ENCODE measurements at regions not wholly inside any gene's neighbourhood (a gene's known extent, or its start where the extent isn't known, plus 50 kb on each side); places are given as distances from the start of the nearest gene placed in this dataset.
"Not testable (repeated sequence)": the region's sequence is repeated elsewhere in the genome, so short reads cannot be mapped to it uniquely, and the experiment has no call there.

- ChIA-PET POLR2A (no interaction called here), CTCF (interaction anchor here (0.7 kb wide), 1 partner anchor 56 kb away, joined by 5 read pairs; no protein-coding TSS in a partner anchor)
- no TSS peak for BruUV-seq (replicated peaks)
- Histone ChIP-seq H3K27me3 (ENCODE audit: control insufficient read depth, insufficient read depth, low read length) (no peaks in the 10 kb centered on the region), H3K36me3 (ENCODE audit: control insufficient read depth, insufficient read depth, low read length) (no peaks in the 10 kb centered on the region), H3K9me3 (ENCODE audit: control insufficient read depth, insufficient read depth, low read depth, low read length) (no peaks in the 10 kb centered on the region; the same call in 1 of the 2 replicates), H3K27ac (ENCODE audit: low read length) (no peak overlapping the region), H3K4me3 (ENCODE audit: low read depth in 2 of 2, low read length in 2 of 2) (no peak overlapping the region), H3K4me1 (ENCODE audit: control insufficient read depth, insufficient read depth, low read length) (no peaks in the 10 kb centered on the region)
- TF ChIP-seq TCF7L2 (IDR thresholded peaks at IDR 0.05; ENCODE audit: low read depth, low read length) (no peak), CTCF (IDR thresholded peaks at IDR 0.05) (no peak), SIN3A (IDR thresholded peaks at IDR 0.05; ENCODE audit: borderline replicate concordance, insufficient read depth, low read depth, low read length) (no peak), POLR2AphosphoS5 (IDR thresholded peaks at IDR 0.05; ENCODE audit: low read depth, low read length) (no peak), REST (IDR thresholded peaks at IDR 0.05; ENCODE audit: insufficient read depth in 1 of 2, low read depth in 2 of 2, low read length in 1 of 2) (no peak)
- intact Hi-C loops (cut with micrococcal nuclease; ENCODE audit: unreplicated experiment) = no loop called here
- in situ Hi-C loops (cut with HindIII; ENCODE audit: low pct_unique_long_range_greater_than_20kb, low sequenced_read_pairs) = no loop called here
- ATAC-seq = no peak
- DNase-seq (ENCODE audit: low read depth, low spot score) = no peak
Observed at GRCh38 chr6:2576499-2576898, 174.2 kb downstream of the MYLK4 start.

GRCh38 chr6:2575236-2575635 is 175.5 kb downstream of the MYLK4 start:
- in situ Hi-C loops (cut with HindIII; ENCODE audit: low pct_unique_long_range_greater_than_20kb, low sequenced_read_pairs) = no loop called here
- DNase-seq (ENCODE audit: low read depth, low spot score) (no peak), ATAC-seq (no peak)
- ChIA-PET POLR2A (no interaction called here), CTCF (no interaction called here)
- no peak for TF ChIP-seq SIN3A (IDR thresholded peaks at IDR 0.05; ENCODE audit: borderline replicate concordance, insufficient read depth, low read depth, low read length)
- TF ChIP-seq POLR2AphosphoS5 (IDR thresholded peaks at IDR 0.05; ENCODE audit: low read depth, low read length) = no peak
- TF ChIP-seq REST (IDR thresholded peaks at IDR 0.05; ENCODE audit: insufficient read depth in 1 of 2, low read depth in 2 of 2, low read length in 1 of 2) = no peak
- TF ChIP-seq CTCF (IDR thresholded peaks at IDR 0.05) = no peak
- TF ChIP-seq TCF7L2 (IDR thresholded peaks at IDR 0.05; ENCODE audit: low read depth, low read length) = no peak
- no peak overlapping the region for H3K27ac ChIP-seq (ENCODE audit: low read length)
- no TSS peak for BruUV-seq (replicated peaks)
- H3K27me3 ChIP-seq (ENCODE audit: control insufficient read depth, insufficient read depth, low read length) = no peaks in the 10 kb centered on the region
- intact Hi-C loops (cut with micrococcal nuclease; ENCODE audit: unreplicated experiment) = no loop called here
- H3K36me3 ChIP-seq (ENCODE audit: control insufficient read depth, insufficient read depth, low read length) = no peaks in the 10 kb centered on the region
- no peak overlapping the region for H3K4me3 ChIP-seq (ENCODE audit: low read depth in 2 of 2, low read length in 2 of 2)
- H3K4me1 ChIP-seq (ENCODE audit: control insufficient read depth, insufficient read depth, low read length) = no peaks in the 10 kb centered on the region
- no peaks in the 10 kb centered on the region; the same call in 1 of the 2 replicates for H3K9me3 ChIP-seq (ENCODE audit: control insufficient read depth, insufficient read depth, low read depth, low read length)

GRCh38 chr6:2569420-2569819 is 181.3 kb downstream of the MYLK4 start:
- CTCF ChIA-PET; ATAC-seq; BruUV-seq (replicated peaks): not testable (repeated sequence)

More at GRCh38 chr6:2569420-2569819, 181.3 kb downstream of the MYLK4 start:
- H3K27ac ChIP-seq (ENCODE audit: low read length); DNase-seq (ENCODE audit: low read depth, low spot score); in situ Hi-C loops (cut with HindIII; ENCODE audit: low pct_unique_long_range_greater_than_20kb, low sequenced_read_pairs); POLR2A ChIA-PET; intact Hi-C loops (cut with micrococcal nuclease; ENCODE audit: unreplicated experiment); H3K36me3 ChIP-seq (ENCODE audit: control insufficient read depth, insufficient read depth, low read length); H3K27me3 ChIP-seq (ENCODE audit: control insufficient read depth, insufficient read depth, low read length); H3K9me3 ChIP-seq (ENCODE audit: control insufficient read depth, insufficient read depth, low read depth, low read length); H3K4me3 ChIP-seq (ENCODE audit: low read depth in 2 of 2, low read length in 2 of 2); H3K4me1 ChIP-seq (ENCODE audit: control insufficient read depth, insufficient read depth, low read length): not testable (repeated sequence)

Data from Panc1 (cell line).